ENCODE measurements at regions not wholly inside any gene's neighbourhood (a gene's known extent, or its start where the extent isn't known, plus 50 kb on each side); places are given as distances from the start of the nearest gene placed in this dataset.
"Not testable (repeated sequence)": the region's sequence is repeated elsewhere in the genome, so short reads cannot be mapped to it uniquely, and the experiment has no call there.

- peaks cover 10 to 23% (median 12%) of the 10 kb centered on the region in 3 donors for H3K9me3 Mint-ChIP-seq
- H3K4me1 Mint-ChIP-seq; H3K27me3 Mint-ChIP-seq; DNase-seq; CTCF ChIA-PET; POLR2A ChIA-PET; H3K36me3 ChIP-seq (ENCODE audit: control insufficient read depth in 2 of 2, extremely low read depth in 1 of 2, insufficient read depth in 1 of 2, low read length in 1 of 2); H3K9me3 ChIP-seq; H3K36me3 Mint-ChIP-seq; H3K27me3 ChIP-seq (replicated peaks in 1 of 2; ENCODE audit: control insufficient read depth in 2 of 2, extremely low read depth in 1 of 2, insufficient read depth in 2 of 2, low read length in 1 of 2); H3K4me1 ChIP-seq (ENCODE audit: control insufficient read depth in 1 of 2, extremely low read depth in 1 of 2, insufficient read depth in 2 of 2, low read length in 2 of 2); H3K27ac ChIP-seq (ENCODE audit: low read length): not testable (repeated sequence)
- 51% methylated on average over 14 of the region's 24 CpGs for WGBS (ENCODE audit: insufficient coverage)
- H3K27ac Mint-ChIP-seq, result peak overlapping the region in 1 of 2 donors; percentile 28
- peak in 1 of 4 experiments; percentile 14 for ATAC-seq (replicated peaks in 1 of 4)
- peak overlapping the region in 1 of 2 donors; percentile 33 for H3K4me3 ChIP-seq (ENCODE audit: control insufficient read depth in 1 of 2, extremely low read depth in 1 of 2, low read length in 1 of 2)
- H3K4me3 Mint-ChIP-seq, result peak overlapping the region; percentile 49 to 71 (median 69)
Measured at GRCh38 chr9:63859090-63859474, 1425.9 kb downstream of the FOXD4L5 start.

DNA sequence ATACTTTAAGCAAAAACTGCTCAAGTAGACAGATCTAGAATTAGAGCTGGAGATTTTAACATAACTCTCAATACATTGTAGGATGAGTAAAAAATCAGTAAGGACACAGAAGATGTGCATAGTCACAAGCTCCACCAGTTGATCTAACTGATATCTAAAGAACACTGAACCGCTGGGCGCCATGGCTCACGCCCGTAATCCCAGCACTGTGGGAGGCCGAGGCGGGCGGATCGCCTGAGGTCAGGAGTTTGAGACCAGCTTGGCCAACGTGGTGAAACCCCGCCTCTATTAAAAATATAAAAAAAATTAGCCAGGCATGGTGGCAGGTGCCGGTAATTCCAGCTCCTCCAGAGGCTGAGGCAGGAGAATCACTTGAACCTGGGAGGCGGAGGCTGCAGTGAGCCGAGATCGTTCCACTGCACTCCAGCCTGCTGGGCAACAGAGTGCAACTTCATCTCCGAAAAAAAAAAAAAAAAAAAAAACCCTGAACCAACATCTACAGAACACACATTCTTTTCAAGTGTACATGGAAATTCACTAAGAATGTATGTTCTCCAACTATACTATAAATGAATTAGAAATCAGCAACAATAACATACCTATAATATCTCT lies 1431.8 kb downstream of the FOXD4L5 start:
- H3K27me3 Mint-ChIP-seq; H3K36me3 Mint-ChIP-seq; DNase-seq; H3K36me3 ChIP-seq (ENCODE audit: control insufficient read depth in 2 of 2, extremely low read depth in 1 of 2, insufficient read depth in 1 of 2, low read length in 1 of 2); POLR2A ChIA-PET; H3K4me1 ChIP-seq (ENCODE audit: control insufficient read depth in 1 of 2, extremely low read depth in 1 of 2, insufficient read depth in 2 of 2, low read length in 2 of 2); H3K4me3 ChIP-seq (ENCODE audit: control insufficient read depth in 1 of 2, extremely low read depth in 1 of 2, low read length in 1 of 2); H3K4me1 Mint-ChIP-seq; H3K27me3 ChIP-seq (replicated peaks in 1 of 2; ENCODE audit: control insufficient read depth in 2 of 2, extremely low read depth in 1 of 2, insufficient read depth in 2 of 2, low read length in 1 of 2); H3K27ac ChIP-seq (ENCODE audit: low read length); CTCF ChIA-PET; H3K27ac Mint-ChIP-seq; H3K4me3 Mint-ChIP-seq; ATAC-seq (replicated peaks in 1 of 4); H3K9me3 ChIP-seq: not testable (repeated sequence)
- H3K9me3 Mint-ChIP-seq, result peaks cover 7 to 12% (median 11%) of the 10 kb centered on the region in 3 donors
- 100% methylated on average over 1 of the region's 15 CpGs for WGBS (ENCODE audit: insufficient coverage)

DNA sequence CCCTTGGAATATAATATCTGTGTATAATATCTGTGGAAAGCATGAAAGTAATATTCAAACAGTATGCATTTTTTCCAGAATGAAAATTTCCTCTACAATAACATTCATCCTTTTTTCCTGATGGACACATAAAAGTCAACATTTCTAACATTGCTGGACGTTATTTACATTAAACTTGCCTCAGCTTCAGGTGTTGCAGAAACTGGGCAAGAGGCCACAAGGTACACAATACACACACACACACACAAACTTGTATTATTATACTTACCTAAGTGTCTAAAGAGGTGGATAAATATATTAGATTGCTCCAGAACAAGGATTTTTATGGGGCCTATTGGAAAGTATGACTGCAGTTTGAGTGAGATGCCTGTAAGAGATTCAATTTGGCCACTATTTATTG lies 1460.2 kb downstream of the FOXD4L5 start:
- H3K9me3 ChIP-seq; H3K36me3 Mint-ChIP-seq; ATAC-seq (replicated peaks in 1 of 4); H3K27ac Mint-ChIP-seq; H3K4me1 ChIP-seq (ENCODE audit: control insufficient read depth in 1 of 2, extremely low read depth in 1 of 2, insufficient read depth in 2 of 2, low read length in 2 of 2); H3K4me3 ChIP-seq (ENCODE audit: control insufficient read depth in 1 of 2, extremely low read depth in 1 of 2, low read length in 1 of 2); H3K36me3 ChIP-seq (ENCODE audit: control insufficient read depth in 2 of 2, extremely low read depth in 1 of 2, insufficient read depth in 1 of 2, low read length in 1 of 2); H3K4me3 Mint-ChIP-seq; POLR2A ChIA-PET; H3K27me3 ChIP-seq (replicated peaks in 1 of 2; ENCODE audit: control insufficient read depth in 2 of 2, extremely low read depth in 1 of 2, insufficient read depth in 2 of 2, low read length in 1 of 2); H3K27ac ChIP-seq (ENCODE audit: low read length); CTCF ChIA-PET; H3K4me1 Mint-ChIP-seq; H3K27me3 Mint-ChIP-seq; DNase-seq: not testable (repeated sequence)
- no CpG with 5 or more reads among the region's 1 CpG for WGBS (ENCODE audit: insufficient coverage)
- peaks cover 10 to 18% (median 12%) of the 10 kb centered on the region in 3 donors for H3K9me3 Mint-ChIP-seq

DNA sequence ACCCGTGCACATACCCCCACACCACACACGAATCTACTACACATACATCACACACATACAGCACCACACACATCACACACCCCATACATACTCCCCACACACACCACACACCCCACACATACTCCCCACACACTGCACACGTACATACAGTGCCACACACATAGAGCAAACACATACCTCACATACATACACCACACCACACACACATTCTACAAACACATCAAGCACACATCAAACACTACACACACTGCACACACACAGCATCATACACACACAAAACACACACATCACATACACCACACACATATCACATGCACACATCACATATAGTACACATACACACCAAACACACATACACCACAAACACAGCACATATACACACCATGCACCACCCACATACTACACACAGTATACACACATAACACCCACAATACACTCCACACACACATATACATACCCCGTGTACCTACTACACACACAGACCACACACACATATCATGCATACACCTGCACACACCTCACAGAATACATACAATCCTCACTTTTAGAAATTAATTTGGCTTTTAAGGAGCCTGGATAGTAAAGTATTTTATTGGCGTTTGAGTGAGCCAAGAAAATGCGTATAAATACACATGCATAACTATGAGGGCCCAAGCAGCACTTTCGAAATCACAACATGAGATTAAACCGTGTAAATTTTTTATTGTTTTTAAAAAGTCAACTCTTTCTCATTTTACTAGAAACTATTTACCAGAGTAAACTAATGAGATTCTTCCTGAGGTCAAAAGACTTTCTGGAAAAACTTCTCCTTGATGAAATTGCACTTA lies 1461.4 kb downstream of the FOXD4L5 start:
- DNase-seq; H3K27me3 ChIP-seq (replicated peaks in 1 of 2; ENCODE audit: control insufficient read depth in 2 of 2, extremely low read depth in 1 of 2, insufficient read depth in 2 of 2, low read length in 1 of 2); H3K27ac Mint-ChIP-seq; H3K4me1 Mint-ChIP-seq; H3K27ac ChIP-seq (ENCODE audit: low read length); CTCF ChIA-PET; H3K4me3 ChIP-seq (ENCODE audit: control insufficient read depth in 1 of 2, extremely low read depth in 1 of 2, low read length in 1 of 2); H3K27me3 Mint-ChIP-seq; H3K9me3 ChIP-seq; POLR2A ChIA-PET; H3K36me3 Mint-ChIP-seq; H3K36me3 ChIP-seq (ENCODE audit: control insufficient read depth in 2 of 2, extremely low read depth in 1 of 2, insufficient read depth in 1 of 2, low read length in 1 of 2); H3K4me1 ChIP-seq (ENCODE audit: control insufficient read depth in 1 of 2, extremely low read depth in 1 of 2, insufficient read depth in 2 of 2, low read length in 2 of 2); H3K4me3 Mint-ChIP-seq: not testable (repeated sequence)
- WGBS (ENCODE audit: insufficient coverage), result 53% methylated on average over 7 of the region's 8 CpGs
- ATAC-seq (replicated peaks in 1 of 4), result peak in 3 of 4 experiments; percentile 40 to 57 (median 56)
- H3K9me3 Mint-ChIP-seq, result peaks cover 10 to 14% (median 12%) of the 10 kb centered on the region in 3 donors

GRCh38 chr9:63822615-63823374 lies 1462.2 kb downstream of the FOXD4L5 start:
- H3K36me3 Mint-ChIP-seq; H3K36me3 ChIP-seq (ENCODE audit: control insufficient read depth in 2 of 2, extremely low read depth in 1 of 2, insufficient read depth in 1 of 2, low read length in 1 of 2); H3K27me3 ChIP-seq (replicated peaks in 1 of 2; ENCODE audit: control insufficient read depth in 2 of 2, extremely low read depth in 1 of 2, insufficient read depth in 2 of 2, low read length in 1 of 2); DNase-seq; H3K9me3 ChIP-seq; CTCF ChIA-PET; H3K27ac ChIP-seq (ENCODE audit: low read length); H3K4me1 Mint-ChIP-seq; POLR2A ChIA-PET; ATAC-seq (replicated peaks in 1 of 4); H3K27me3 Mint-ChIP-seq; H3K4me1 ChIP-seq (ENCODE audit: control insufficient read depth in 1 of 2, extremely low read depth in 1 of 2, insufficient read depth in 2 of 2, low read length in 2 of 2); H3K27ac Mint-ChIP-seq; H3K4me3 Mint-ChIP-seq; H3K4me3 ChIP-seq (ENCODE audit: control insufficient read depth in 1 of 2, extremely low read depth in 1 of 2, low read length in 1 of 2): not testable (repeated sequence)
- 67% methylated on average over 3 of the region's 6 CpGs for WGBS (ENCODE audit: insufficient coverage)
- H3K9me3 Mint-ChIP-seq, result peaks cover 10 to 14% (median 12%) of the 10 kb centered on the region in 3 donors

DNA sequence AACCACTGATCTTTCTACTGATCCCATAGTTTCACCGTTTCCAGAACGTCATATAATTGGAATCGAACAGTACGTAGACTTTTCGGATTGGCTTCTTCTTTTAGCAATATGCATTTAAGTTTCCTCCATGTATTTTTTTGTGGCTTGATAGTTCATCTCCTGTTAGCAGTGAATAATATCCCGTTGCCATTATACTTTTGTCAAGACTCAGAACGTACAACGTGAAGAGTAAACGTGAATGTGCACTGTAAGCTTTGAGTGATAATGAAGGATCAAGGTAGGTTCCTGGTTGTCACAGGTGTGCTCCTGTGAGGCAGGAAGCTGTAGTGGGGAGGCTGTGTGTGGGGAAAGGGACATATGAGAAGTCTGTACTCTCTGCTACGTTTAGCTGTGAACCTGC lies 1463.7 kb downstream of the FOXD4L5 start:
- H3K27ac Mint-ChIP-seq; POLR2A ChIA-PET; ATAC-seq (replicated peaks in 1 of 4); DNase-seq; H3K36me3 ChIP-seq (ENCODE audit: control insufficient read depth in 2 of 2, extremely low read depth in 1 of 2, insufficient read depth in 1 of 2, low read length in 1 of 2); CTCF ChIA-PET; H3K27ac ChIP-seq (ENCODE audit: low read length); H3K4me3 Mint-ChIP-seq; H3K9me3 ChIP-seq; H3K4me3 ChIP-seq (ENCODE audit: control insufficient read depth in 1 of 2, extremely low read depth in 1 of 2, low read length in 1 of 2); H3K36me3 Mint-ChIP-seq: not testable (repeated sequence)
- Mint-ChIP-seq H3K9me3 (peaks cover 10 to 14% (median 12%) of the 10 kb centered on the region in 3 donors), H3K4me1 (peaks cover 16 to 18% (median 17%) of the 10 kb centered on the region in 3 donors), H3K27me3 (peaks cover 14 to 17% of the 10 kb centered on the region in 2 donors)
- 72% methylated on average over 6 of the region's 10 CpGs for WGBS (ENCODE audit: insufficient coverage)
- peaks cover 0 to 19% of the 10 kb centered on the region in 2 experiments for H3K4me1 ChIP-seq (ENCODE audit: control insufficient read depth in 1 of 2, extremely low read depth in 1 of 2, insufficient read depth in 2 of 2, low read length in 2 of 2)
- H3K27me3 ChIP-seq (replicated peaks in 1 of 2; ENCODE audit: control insufficient read depth in 2 of 2, extremely low read depth in 1 of 2, insufficient read depth in 2 of 2, low read length in 1 of 2), result peaks cover 0 to 18% of the 10 kb centered on the region in 2 experiments

All from T-cell (primary cell).